GM19397 (cell line): ENCODE measurements at regions not wholly inside any gene's neighbourhood (a gene's known extent, or its start where the extent isn't known, plus 50 kb on each side); places are given as distances from the start of the nearest gene placed in this dataset.

Experiments used
- ATAC-seq: cut with Tn5 transposase; IDR thresholded peaks from one replicate; pipeline ENCODE4 v1.9.1; 2021; ENCODE audit warnings: mild to moderate bottlenecking, moderate library complexity; ENCODE audit not compliant: unreplicated experiment

DNA sequence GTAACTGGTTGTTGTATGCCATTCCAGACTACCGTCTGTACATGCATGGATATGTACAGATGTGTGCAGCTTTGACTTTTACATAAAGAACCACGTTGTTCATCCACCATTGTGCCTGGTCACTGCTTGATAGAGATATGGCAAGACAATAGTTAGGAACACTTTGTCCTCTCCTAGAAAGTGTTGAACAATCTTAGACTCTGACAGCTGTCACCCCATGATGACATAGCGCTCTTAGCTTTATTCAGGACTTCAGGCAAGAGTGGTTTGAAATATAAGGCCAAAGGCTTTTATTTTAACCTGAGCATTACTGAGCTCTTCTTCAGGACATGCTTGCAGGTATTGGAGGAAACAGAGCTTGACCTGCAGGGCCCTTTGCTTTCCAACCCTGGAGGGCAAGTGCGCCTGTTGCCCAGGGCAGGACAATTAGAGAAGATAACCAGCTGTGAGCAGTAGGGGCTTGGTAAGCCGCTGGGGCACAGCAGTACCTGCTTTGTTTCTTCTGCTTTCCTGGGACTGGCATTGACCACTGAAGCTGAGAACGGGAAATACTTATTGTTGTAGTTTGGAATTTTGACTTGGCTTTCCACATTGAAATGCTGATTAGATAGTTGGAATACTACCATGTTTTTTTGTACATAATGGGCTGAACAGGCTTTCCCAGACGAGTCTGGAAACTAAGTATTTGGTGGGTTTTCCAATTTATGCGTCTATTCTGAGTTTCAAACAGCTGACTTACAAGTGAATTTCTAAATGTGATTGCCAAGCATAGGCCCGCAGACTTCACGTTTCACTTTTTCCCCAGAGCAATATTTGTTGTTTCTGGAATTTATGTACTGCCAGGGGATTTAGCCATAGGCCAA lies 51.1 kb downstream of the GARRE1 start:
- ATAC-seq = no peak

DNA sequence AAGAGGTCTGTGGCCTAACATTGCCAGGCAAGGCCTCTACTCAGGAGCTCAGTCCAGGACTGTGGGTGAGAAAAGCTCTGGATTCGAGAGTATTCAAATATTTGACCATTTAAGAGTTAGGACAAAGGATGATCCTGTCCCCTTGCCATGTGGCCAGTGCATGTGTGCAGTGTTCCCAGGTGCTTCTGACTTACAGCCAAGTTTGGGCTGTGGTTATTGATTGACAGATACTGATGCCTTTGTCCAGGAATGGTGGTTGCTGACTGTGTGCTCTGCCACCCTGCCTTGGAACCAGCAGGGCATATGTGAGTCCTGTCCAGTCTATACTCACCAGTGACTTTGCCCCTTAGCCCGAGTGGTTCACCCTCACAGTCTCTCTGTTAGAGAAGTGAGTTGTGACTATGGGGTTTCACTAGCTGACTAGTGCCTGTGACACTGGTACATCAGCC lies 51.9 kb downstream of the GARRE1 start:
- no peak for ATAC-seq

DNA sequence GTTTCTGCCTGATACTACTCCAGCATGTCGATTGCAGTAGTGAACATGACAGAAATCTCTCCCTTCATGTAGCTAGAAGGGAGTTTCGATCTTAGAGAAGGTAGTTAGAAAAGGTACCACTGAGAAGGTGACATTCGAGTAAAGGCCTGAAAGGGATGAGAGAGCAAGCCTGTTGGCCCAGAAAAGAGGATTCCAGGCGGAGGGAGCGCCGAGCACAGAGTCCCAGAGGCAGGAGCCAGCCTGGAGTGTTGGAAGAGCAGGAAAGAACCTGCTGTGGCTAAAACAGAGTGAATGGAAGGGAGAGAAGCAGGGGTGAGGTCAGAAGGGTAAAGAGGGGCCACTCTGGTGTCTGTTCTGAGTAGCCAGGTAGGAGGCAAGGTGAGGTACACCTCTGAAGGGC lies 52.5 kb downstream of the GARRE1 start:
- ATAC-seq = no peak

DNA sequence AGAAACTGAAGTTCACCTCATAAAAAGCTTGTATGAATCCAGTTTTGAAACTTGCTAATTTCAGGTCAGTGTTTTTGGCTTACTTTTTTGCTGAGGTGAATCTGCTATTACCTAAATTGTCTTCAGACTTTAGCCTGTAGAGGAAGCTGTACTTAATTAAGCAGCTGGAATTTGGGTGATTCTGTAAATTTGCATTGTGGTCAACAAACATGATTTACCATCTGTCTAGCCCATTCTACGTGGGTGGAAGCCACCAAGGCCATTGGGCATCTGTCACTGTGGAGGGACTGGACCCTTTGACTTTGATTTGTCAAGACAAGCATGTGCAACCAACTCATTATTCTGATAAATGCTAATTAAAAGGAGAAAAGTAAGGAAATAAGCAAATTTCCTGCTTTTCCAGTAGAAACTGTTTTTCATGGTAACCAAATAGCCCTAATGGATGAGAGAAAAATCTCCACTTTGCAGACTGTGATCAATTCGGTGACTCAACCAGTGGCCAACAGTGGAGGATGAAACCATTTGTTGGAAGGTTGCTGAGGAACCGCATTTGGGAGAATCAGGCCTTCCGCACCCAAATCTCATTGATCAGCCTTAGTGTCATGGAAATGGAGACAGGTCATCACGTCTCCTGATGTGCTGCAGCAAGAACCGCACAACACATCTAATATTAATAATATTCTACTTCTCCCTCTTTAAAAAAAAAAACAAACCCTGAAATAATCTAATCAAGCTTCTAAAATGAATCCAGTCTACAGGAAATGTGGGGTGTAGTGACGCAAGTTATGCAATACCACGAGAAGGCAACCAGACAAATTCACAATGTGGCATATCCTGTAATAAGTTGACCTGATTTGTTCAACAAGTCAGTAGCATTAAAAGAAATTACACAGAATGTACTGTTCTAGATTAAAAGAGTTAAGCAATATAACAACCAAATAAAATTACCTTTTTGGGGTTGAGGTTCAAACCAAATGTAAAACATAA lies 54.3 kb downstream of the GARRE1 start:
- ATAC-seq = no peak

DNA sequence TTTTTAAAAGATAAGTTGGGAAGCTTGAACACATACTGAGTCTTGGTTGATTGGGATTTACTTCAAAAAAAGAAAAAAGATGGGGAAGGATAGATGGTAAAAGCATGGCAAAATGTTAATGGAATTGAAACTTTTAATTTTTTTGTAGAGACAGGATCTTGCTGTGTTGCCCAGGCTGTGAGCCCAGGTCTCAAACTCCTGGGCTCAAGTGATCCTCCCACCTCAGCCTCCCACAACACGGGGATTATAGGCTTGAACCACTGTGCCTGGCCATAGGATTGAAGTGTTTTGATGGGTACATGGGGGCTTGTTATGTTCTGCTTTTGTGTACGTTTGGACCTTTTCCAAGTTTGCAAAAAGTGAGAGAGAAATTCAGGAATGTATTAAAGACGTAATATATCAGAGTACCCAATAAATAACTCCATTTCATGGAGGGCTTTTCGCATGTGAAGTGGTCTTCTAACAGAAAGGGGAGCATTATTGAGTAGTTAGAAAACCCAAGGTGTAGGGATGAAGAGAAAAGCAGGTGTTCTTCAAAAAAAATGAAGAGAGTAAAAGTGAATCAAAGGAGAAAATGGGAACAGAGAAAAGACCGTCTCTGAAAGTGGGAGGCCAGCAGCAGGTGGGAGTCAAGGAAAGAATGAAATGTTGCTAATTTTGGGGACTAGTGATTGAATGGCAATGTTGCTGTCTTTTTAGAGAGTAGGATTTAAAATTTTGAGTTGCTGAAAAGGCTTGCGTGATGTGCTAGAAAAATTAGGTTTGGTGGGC lies 55.2 kb downstream of the GARRE1 start:
- ATAC-seq = no peak

DNA sequence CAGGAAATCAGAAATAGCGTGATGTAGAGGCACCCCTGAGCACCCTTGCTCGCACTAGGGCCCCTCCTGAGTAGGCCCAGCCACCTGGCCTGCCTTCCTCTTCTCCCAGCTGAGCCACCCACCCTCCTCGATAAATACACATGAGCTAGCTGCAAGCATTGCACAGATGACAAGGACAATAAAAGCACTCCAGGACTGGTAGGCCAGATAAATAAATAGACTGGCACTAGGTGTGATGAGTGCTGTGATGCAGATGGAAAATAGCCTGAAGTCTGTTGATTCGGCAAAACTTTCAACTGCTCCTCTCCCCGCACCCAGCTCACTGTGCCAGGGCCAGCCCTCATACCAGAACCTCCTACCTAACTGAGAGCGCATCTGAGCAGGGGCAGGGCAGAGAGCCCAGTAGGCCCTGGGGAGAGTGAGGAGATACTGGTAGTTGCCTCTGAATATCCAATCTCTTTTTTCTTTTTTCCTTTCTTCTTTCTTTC lies 54.5 kb upstream of the GPI start:
- ATAC-seq = no peak

DNA sequence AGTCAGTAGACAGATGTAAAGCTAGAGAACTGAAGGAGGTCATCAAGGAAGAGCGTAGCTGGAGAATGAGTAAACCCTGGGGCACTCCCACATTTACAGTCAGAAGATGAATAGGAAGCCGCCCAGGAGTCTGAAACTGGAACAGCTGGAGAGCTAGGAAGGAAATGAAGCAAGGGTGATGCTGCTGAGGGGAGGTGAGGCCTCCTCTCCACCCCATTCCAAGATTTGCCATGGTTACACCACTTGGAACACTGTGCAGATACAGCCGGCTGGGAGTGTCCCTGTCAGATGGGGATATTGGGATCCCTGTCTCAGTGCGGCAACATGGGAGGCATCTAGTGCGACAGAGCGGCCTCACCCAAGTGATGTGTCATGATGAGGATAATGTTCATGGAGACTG lies 51.8 kb upstream of the GPI start:
- ATAC-seq = no peak

DNA sequence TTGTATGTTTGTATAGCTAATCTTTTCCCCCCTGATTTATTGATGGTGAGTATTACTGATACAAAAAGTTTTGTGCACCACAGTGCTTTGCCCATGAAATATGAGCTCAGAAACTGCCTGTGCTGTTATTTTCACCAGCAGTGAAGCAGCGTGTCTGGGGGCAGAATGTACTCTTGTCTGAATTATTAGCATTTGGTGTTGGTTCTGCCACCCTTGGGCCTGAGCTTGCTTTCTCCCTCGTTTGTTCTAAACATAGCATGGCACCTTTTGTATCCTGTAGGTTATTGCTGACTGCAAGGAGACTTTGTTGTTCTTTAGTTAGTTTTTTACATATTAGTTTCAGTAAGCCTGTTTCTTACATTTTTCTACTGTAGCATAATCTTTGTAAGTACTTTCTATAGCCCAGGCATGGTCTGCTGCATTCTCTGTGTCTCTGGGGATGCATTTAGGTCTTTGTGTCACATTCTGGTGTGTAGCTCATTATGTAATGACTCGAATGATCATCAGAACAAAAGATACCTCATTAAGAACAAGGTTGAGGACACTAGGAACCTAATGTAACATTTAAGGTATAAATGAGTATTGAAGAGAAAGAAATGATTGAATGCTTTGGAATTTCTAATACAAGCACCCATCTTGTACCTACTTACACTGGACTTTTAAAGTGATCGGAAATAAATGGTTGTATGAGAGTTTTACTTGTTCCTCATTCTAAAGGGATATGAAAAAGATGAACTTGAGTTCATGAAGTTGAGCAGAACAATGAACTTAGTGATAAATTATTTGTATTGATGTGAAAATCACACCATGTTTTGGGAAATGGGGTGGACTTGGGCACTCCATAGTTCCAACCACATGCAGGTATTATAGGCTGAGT lies 50.3 kb upstream of the GPI start:
- ATAC-seq = peak; percentile 69
